GM12865 (cell line): ENCODE measurements at regions not wholly inside any gene's neighbourhood (a gene's known extent, or its start where the extent isn't known, plus 50 kb on each side); places are given as distances from the start of the nearest gene placed in this dataset.

Source experiments
- DNase-seq: peaks from one replicate; pipeline ENCODE4 v3.0.0; 2010; ENCODE audit warnings: low read depth
- H3K4me3 ChIP-seq: 2 replicates; pipeline ENCODE4 v1.5.1; 2011; ENCODE audit warnings: mild to moderate bottlenecking, low read depth, low read length, control low read depth
- CTCF ChIP-seq: IDR thresholded peaks from 2 replicates; pipeline ENCODE4 v1.5.1; 2011; ENCODE audit warnings: low read length, control low read depth, low read depth, inconsistent platforms; ENCODE audit not compliant: insufficient read depth; ENCODE audit errors: missing control alignments

- no peak for TF ChIP-seq CTCF
- no peak overlapping the region for H3K4me3 ChIP-seq
- no peak for DNase-seq
Observed at GRCh38 chr2:31707992-31708391, 127.3 kb upstream of the SRD5A2 start.

- no peak overlapping the region for H3K4me3 ChIP-seq
- DNase-seq: no peak
- TF ChIP-seq CTCF: no peak
Observed at GRCh38 chr2:31704561-31705212, 123.9 kb upstream of the SRD5A2 start.

GRCh38 chr2:31703253-31703652, 122.5 kb upstream of the SRD5A2 start:
- DNase-seq: no peak
- no peak overlapping the region for H3K4me3 ChIP-seq
- no peak for TF ChIP-seq CTCF

GRCh38 chr2:31698722-31699121, 118.0 kb upstream of the SRD5A2 start:
- no peak for DNase-seq
- no peak overlapping the region for H3K4me3 ChIP-seq
- no peak for TF ChIP-seq CTCF

GRCh38 chr2:31696068-31696467, 115.3 kb upstream of the SRD5A2 start:
- no peak for DNase-seq
- no peak for TF ChIP-seq CTCF

GRCh38 chr2:31694444-31694843, 113.7 kb upstream of the SRD5A2 start:
- H3K4me3 ChIP-seq: no peak overlapping the region
- DNase-seq: no peak
- TF ChIP-seq CTCF: no peak

More at GRCh38 chr2:31696068-31696467, 115.3 kb upstream of the SRD5A2 start:
- H3K4me3 ChIP-seq: no peak overlapping the region

- H3K4me3 ChIP-seq: no peak overlapping the region
- no peak for DNase-seq
- TF ChIP-seq CTCF: no peak
Observed at GRCh38 chr2:31693882-31694281, 113.1 kb upstream of the SRD5A2 start.
